Fibroblast of the conjunctiva (primary cell): ENCODE measurements at regions not wholly inside any gene's neighbourhood (a gene's known extent, or its start where the extent isn't known, plus 50 kb on each side); places are given as distances from the start of the nearest gene placed in this dataset.

Experiments
- DNase-seq: peaks from one replicate; pipeline ENCODE4 v3.0.0-alpha.2; 2010; ENCODE audit warnings: low read depth

DNA sequence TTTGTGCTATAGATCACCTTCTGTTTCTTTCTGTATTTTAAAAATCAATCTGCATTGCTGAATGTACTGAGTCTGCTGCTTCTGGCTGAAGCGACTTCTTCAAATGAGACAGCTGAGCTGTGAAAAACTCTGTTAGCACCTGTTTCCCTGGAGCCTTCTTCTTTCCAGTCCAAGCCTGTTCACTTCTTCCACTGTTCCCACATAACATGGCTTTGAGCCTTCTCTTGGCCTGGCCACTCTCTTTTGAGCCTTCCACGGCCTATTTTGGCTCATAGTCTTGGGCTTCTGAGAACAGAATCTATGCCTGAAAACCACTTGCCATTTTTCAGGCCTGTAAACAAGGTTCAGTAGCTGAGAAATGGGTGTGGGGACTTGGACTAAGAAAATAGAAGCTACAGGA is 132.9 kb upstream of the IGFBP7 start:
- DNase-seq = no peak

DNA sequence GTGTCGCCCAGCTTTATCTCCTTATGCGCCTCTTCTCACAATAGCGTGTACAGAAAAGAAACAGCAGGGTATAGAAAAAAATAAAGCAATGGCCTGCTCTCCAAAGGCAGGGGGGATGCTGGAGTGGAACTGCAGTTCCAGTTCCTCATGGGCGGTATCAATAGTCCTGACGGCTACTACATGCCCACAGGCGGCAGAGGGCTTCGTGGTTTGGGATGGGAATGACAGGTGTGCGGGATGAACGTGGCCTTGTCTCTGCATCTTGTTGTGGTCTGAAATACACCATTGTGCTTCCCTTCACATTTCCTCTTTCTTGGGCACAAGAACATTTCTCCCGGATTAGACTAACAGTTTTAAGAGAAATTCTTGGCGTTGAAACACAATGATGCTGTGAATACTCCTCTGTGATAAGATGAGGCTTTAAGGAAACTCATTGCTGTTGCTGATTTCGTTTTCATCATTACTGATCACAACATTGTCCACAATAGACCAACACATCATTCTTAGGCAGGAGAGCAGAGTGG is 124.1 kb upstream of the IGFBP7 start:
- DNase-seq = no peak

DNA sequence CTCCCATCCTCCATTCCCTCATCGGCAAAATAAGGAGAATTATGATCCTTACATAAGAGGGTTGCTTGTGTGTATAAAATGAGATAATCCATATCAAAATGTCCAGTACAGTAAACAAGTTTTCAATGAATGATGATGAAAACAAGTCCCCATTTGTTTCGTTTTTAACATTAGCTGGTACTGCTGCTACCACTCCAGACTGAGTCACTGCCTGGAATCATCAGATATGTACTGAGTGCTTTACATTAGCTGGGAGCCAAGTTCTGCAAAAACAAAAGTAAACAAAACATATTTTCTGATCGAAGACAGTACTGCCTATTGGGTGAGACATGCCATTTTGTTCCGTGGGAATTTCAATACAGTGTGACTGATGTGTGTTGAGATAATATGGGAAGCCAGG is 123.2 kb upstream of the IGFBP7 start:
- DNase-seq = peak; percentile 17

DNA sequence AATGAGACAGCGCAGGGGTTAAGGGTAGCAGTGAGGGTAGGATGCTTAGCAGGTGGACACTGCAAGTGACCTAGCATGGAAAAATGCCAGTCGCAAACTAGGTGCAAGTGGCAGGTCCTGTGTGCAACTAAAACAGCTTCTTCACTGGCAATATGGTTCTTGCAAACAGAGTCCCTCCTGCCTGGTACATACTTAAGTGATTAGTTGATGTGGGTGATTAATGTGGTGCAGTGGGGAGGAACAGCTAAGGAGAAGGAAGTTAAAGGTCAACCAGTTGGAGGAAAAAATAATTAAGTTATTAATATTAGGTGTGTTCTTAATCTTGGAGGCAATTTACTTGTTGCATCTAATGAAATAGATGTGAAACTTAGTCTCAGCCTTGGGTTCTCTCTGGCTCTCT is 121.6 kb upstream of the IGFBP7 start:
- DNase-seq = no peak

DNA sequence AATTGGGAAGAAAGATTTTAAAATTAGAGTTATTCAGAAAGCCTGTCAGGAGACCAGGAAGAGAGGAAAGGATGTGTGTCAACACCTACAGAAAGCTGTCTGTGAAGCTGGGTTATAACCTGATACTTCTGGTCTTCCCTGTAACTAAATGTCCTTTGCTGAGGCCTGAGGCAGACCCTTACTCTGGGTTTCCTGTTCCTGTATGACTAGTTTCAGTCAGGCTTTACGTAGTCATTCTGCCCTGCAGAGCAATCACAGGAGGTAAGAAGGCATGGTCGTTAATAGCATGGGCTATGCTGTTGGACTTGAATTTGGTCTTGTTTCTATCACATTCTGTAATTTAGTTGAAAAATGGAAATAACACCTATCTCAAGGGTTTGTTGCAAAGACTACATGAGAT is 110.5 kb upstream of the IGFBP7 start:
- DNase-seq = no peak

DNA sequence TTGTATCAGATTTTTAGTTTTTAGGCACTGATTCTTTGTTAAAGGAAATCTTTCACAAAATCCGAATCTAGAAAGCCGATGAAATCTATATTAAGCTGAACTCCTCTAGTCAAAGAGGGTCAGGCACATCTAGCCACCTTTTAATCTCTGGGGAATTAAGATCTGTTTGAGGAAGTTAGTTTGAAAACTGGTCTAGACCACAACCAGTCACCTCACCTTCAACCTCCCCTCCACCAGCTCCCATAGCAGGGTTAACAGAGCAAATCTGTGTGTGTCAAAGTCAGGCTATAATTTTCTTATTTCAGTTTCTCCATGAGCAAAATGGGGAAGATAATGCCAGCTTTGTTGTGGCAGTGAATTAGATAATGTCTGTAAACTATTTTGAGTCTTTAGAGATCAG is 110.0 kb upstream of the IGFBP7 start:
- no peak for DNase-seq

DNA sequence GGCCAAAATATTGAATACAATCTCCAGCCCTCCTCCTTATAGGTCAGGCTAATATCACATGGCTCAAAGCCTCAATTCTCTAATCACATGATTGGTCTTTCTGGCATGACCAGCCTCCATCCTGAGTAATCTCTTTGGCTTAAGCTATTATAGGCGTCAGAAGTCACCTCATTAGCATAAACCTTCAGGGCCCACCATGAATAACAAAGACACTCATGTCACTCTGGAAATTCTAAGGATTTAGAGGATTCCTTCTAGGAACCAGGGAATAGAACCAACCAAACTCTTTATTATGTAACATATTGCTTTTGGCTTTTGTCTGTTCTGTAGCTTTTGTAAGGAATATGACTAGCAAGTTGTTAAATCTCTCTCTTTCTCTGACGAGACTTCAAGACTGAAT is 109.2 kb upstream of the IGFBP7 start:
- DNase-seq = no peak

DNA sequence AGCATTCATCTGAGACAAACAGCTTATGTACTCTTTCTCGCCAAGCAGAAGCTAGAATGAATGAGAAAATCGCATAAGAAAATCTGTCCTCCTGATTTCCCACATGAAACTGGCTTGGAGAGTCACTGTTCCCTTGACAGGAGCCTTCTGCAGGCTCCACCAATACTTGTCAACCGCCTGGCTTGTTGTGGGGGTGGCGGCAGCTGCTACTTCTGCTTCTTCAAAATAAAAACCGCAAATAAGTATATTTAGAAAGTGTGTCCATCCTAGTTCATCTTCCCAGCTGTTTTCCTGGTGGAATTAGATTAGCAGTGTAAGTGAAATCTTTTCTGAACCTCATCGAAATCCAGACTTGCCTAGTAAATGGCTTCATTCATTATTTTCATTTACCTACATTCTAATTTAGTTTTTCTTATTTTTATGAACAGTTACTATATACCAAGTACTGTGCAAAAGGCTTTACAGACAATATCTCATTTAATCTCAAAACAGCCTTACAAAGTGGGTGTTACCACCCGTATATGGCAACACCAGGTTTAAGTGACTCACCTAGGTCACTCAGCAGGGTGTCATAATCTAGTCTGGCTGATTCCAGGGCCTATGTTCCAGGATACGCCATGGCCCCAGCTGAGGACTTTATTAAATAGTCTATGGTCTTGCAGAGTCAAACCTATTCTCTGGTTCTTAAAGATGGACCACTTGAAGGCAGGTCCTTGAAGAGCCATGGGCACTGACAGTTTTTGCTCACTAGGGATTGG is 104.6 kb upstream of the IGFBP7 start:
- no peak for DNase-seq

DNA sequence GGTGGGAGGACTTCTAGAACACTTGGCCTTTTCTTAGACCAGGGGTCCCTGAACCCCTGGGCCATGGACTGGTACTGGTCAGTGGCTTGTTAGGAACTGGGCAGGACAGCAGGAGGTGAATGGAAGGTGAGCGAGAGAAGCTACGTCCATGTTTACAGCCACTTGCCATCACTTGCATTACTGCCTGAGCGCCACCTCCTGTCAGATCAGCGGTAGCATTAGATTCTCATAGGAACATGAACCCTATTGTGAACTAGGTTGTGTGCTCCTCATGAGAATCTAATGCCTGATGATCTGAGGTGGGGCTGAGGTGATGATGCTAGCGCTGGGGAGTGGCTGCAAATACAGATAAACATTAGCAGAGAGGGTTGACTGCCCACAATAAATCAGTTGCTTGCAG is 100.9 kb upstream of the IGFBP7 start:
- no peak for DNase-seq

DNA sequence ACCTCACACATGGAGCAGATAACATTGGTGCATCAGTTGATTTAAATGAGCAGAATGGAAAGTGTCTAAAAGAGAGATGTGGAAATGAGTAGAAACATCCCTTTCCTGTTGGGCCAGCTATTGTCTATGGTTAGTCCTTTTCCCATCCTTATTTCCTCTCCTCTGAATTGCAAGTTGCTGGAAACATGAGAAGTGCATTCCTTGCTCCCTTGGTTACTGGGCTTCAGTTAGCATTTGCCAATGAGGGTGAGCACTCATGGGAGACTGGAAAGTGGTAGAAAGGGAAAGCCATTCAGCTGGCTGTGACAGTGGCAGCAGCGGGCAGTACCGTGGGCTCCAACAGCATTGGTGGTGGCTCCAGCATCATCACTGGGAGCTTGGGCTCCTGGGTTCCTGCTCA is 96.0 kb upstream of the IGFBP7 start:
- no peak for DNase-seq

DNA sequence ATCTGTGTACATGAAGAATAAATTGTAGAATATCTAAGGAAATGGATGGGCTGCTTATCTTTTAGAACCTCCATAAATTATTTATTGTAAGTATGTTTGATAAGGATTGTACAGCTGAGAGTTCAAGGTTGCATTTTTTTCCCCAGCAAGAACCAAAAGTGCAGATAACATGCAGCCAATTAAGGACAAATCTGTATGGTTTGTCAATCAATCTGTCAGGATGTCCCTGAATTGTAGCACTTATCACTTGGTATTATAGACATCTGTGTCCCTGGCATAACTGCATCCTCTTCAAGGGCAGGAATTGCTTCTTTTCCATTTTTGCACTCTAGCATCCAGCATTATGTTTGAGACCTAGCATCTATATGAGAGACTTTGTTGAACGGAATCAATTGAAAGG is 95.4 kb upstream of the IGFBP7 start:
- no peak for DNase-seq

DNA sequence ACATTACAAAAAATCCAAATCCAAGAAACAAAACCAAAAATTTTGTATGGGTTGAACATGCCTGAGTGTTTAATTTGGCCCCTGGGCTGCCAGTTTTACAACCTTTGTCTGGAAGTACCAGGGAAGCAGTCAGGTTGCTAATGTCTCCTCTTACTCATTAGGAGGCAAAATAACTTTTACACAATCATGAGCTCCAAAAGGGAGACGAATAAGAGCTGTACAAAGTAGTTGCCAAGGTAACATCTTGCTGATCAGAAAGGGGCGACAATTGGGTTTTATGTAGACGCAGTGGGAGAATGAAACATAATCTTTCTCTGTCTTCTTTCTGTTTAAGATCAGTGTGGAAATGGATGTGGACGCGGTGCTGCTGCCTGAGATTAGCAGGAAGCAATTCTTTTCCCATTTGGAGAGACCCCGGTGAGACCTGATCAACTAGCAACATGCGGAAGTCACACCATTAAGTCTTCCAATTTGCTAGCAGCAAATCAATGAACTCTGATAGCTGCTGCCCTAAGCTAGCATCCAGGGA is 90.7 kb upstream of the IGFBP7 start:
- DNase-seq = no peak

DNA sequence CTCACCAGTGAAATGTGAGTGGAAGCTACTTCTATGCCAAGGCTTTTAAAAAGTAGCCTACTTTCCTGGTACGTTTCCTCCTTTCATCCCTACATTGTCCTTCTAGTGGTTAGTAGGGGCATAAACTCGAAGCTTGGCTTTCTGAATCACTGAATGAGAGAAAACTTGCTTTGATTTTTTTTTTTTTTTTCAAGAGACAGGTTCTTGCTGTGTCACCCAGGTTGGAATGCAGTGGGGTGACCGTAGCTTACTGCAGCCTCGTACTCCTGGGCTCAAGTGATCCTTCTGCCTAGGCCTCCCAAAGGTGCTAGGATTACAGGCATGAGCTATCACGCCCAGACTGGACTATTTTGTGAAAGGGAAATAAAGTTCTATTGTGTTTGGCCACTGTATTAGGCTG is 89.1 kb upstream of the IGFBP7 start:
- no peak for DNase-seq

DNA sequence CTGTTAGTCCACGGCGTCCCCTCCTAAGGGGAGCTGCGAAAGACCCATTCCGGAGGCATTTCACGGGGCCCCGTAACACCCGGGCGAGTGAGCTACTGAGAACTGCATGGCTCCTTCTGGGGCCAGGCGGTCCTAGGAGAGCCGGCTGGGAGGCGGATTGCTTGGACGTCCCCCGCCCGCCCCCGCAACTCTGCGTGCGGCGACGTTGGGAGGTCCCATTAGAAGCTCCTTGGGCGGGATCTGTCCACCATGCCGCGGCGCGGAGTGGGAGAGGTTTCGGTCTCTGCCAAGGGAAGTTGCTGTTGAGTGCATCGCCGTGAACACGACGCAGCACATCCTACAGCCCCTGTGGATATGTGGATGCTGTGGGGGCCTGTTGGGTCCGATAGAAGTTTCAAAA is 85.4 kb upstream of the IGFBP7 start:
- no peak for DNase-seq

DNA sequence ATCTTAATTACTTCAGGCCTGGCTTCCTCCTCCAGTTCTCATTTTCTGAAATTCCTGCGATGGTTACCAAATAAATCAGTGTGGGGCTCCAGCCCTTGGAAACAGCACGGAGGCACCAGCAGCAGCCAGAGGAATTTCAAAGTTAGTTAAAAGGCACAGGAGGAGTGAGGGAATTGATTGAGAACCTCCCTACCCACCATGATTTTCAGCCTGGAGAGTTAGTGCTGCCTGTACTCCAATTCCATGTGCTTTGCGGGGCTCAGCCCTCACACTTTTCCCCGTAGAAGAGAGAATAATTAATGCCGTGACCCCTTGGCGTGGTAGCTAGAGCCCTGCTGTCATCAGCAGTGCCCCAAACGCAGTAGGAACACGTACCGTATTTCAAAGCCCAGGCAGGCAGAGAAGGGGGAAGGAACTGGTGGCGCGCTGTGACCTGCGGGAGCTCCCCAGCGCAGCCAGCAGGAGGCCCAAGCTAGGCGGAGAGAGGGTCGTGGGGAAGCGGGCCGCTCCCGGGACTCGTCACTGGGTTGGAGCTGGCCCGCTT is 84.0 kb upstream of the IGFBP7 start:
- no peak for DNase-seq

DNA sequence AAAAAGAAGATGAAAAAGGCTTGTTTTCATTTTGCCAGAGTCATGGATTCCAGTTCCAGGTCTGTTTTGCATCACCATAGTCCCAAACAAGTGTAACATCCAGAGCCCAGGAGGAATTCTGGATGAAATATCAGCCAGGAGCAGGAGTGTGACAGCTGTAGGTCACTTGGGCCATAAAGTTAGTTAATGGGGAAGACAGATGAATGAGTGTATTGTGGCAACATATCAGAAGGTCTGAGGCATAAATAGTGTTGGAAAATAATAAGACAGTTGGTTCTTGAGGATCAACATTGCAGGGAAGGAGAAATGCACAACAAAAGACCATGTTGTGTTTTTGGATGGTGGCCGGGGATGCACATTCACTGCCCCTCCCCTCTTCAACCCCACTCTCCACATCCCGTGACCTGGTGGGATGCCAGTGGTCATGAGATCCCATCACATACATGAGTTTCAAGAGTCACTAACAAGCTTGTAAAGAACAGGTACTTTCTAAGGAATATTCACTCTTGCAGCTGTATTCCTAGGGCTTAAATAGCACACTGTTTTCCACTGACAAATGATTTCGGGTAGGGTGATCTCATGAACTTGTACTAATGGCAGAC is 83.1 kb upstream of the IGFBP7 start:
- DNase-seq = no peak

DNA sequence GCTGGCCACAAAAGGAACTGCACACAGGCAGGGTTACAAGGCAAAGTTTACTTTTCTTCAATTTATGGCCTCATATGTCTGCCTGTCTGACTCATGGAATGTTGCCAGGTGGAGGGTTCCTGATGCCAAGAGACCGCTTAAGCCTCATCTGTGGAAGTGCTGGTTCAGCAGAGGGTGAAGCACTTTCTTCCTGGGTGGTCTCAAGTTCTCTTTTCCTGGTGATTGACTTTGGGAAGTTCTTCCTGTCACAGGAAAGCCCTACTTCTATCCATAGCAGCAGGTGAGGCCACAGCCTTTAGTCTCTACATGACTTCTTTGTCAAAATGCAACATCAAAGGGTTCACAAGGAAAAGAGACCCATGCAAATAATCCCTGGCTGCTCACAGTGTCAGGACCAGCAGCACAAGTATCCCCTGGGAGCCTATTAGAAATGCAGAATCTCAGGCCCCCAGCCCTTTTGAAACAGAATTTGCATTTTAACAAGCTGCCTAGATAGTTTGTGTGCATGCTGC is 81.4 kb upstream of the IGFBP7 start:
- DNase-seq = no peak

DNA sequence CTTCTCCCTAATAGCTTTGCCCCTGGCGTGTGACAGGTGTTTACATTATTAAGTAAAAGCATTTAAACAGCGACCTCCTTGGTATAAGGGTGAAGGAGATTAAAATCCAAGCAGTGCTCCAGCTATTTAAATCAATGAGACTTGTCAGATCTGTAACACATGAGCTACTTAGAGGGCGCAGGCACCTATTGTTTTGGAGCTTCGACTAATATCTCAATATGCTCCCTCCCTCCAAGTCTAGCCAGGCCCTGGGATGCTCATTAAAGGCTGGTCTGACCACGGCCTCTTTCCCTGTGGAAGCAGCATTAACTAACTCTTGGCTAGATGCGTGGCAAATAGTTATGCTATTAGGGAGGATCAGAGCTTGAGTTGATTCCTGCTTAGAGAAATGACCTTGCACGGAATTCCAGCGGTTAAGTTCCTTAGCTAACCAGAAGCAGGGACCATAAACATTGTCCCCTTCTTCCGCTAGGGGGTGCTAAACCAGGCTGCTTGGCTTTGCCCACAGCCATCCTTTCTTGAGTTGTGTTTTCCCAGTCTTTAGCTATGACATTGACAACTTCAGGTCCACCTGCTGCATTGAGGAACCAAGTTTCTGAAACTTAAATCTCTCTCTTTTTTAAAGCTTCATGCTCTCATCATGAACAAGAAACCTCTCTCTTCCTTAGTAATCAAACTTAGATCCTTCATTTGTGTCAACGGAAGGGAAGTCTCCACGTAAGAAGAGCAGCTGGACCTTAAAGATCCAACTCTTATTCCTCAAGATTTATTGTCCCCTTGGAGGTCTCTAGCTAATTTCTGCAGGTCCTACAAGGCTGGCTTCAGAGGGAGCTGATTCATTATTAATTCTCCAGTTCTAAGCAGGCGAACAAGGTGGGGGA is 80.7 kb upstream of the IGFBP7 start:
- no peak for DNase-seq

DNA sequence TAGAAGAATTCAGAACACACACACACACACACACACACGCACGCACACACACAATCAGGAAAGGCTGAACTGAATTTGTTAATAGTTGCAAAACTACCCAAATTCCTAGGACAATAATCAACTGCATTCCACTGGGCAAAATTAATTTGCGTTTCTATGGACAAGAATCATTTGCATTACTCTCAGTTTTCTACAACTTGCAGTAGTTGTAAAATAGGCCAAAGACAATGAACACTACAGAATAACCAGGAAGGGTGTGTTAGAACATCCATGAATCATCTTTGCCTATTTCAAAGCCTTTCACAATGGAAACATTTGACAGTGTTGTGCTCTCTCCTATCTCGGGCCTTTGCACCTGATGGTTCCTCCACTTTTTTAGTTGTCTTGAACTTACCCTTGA is 77.1 kb upstream of the IGFBP7 start:
- no peak for DNase-seq

DNA sequence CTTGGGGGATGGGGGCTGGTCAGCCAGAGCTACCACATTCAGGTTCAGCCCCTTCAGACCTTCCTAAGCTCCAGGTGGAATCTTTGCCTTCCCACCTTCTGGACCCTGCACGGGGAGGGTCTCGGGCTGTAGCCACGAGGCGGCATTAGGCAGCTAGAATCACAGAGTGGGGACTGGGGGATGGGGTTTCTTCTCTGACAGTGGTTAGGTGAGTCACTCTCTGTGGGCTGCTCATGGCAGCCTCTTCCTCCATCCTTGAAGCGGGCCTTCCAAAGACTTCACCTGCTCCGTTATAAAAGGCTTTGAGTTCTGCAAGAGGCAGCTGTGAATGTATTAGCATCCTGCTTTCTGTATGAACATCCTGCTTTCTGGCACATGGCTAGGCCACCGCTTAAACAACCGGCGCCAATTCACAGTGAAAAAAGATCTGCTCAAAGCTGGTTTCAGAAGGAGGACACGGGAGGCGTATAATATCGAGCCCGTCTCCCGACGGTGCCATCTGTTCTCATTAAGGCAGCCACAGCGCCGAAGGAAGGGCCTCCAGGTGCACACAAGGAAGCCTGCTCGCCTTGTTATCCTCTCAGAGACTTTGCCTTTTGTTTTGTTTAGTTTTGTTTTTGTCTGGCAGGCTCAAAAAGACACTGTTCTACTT is 74.3 kb upstream of the IGFBP7 start:
- no peak for DNase-seq

DNA sequence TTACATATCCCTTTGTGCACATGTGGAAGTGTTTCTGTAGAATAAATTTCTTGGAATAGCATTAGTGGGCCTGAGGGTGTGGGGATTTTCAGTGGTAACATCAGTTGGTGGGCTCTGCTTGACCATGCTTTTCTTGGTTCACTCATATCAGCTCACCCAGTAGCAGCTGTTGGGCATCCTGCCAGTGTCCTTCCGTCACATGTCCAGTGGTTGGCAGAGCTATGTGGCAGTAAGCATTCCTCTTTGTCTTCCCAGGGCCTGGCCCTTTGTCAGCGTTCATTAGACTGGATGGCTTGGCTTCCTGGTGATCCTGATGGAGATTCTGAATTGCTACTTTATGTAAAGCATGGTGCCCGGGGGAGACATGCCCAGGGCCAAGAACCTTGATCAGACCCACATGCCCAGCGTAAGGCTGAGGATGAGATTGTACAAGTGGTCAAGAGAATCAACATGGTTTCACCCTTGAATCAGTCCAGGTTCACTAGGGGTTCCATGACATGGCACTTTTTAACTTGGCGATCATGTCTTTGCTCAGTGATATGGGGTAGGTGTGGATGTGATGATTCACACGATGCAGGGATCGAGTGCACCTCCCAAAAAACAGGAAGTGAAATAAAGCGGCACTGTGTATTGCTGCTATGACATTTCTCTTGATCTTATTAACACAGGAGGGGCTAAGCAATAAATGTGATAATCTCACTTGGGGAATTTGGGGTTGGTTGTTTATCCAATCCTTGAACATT is 72.1 kb upstream of the IGFBP7 start:
- no peak for DNase-seq
